Kidney tubule cell (primary cell): ENCODE measurements at regions not wholly inside any gene's neighbourhood (a gene's known extent, or its start where the extent isn't known, plus 50 kb on each side); places are given as distances from the start of the nearest gene placed in this dataset.

ENCODE experiments used
- DNase-seq: peaks from one replicate; pipeline ENCODE4 v3.0.0-alpha.2; 2018; ENCODE audit warnings: low spot score

DNA sequence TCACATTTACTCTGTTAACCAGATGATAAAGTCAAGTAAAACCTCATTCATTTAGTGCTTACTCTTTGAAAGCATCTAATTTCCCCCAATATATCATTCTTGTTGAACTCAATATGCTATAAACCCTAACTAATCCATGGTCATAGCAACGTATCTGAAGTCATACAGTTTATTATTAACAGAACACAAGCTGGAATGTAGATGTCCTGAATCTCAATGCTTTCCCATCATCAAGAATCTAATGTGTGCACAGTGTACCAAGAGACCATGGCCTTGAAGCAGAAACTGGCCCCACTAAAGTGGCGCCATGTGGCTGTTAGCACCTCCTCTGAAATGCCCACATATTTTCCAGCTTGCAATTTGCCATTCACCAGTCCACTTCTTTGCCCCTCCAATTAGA lies 245.8 kb downstream of the SOX9 start:
- DNase-seq: peak; percentile 59

DNA sequence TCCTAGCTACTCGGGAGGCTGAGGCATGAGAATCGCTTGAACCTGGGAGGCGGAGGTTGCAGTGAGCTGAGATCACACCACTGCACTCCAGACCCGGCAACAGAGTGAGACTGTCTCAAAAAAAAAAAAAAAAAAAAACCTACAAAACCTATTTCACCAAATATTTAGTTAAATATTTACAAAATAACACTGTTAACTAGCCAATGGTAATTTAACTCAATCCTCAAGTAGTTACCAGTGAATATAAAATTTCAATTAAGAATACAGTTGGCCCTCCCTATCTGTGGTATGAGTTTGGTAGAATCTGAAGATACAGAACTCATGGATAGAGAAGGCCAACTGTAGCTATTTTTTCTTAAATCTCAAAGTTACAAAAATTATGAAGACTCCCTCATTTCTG lies 247.4 kb downstream of the SOX9 start:
- DNase-seq: no peak

DNA sequence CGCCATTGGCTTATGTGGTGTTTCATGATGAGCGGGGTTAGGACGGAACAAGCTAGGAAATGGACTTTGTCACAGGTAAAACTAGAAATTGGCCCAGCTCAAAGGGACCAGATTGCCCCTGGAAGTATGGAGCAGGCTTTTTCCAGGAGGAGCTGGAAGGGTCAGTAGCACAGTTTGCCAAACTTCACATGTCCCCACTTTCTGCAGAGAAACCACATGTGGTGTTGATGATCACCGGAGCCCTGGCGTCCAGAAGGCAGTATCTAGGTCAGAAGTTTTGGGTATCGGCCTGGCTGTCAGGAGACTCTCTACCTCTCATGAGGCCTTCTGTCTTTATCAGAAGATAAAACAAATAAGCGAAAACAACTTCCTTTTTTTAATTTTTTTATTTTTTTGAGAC lies 248.5 kb downstream of the SOX9 start:
- no peak for DNase-seq

DNA sequence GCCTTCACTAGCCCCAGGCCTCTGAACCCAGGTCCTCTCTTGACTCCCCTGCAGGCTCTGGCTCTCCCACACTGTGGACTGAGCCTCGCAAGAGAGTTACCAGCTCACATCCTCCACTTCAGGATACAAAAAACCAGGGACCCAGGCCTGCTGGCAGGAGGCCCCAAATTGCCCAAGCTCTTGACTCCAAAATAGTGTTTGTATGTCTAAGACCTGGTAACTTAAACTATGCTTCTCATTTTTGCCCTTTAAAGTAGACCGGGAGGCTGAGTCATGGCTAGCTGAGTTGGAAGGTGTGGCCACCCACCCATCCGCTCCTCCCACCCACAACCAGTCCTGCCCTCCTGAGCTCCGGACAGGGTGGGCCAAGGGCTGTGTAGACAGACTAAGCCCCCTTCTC lies 250.0 kb downstream of the SOX9 start:
- peak; percentile 52 for DNase-seq

DNA sequence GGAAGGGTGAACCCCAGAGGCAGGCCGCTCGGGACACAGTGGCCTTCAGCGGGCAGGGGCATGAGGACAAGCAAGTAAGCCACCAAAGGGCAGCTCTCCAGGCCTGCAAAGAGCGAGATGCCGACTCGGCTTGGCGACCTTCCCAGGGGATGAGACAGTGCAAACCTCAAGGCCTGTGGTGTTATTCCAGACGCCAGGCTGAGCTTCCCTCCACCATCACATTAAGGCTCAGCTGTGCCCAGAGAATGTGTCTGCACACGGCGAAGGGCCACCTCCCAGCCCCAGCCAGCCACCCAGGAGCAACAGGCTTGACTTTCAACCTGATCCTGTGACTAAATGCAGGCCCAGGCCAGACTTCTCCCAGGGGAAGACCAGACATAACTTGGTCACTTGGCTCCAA lies 251.4 kb downstream of the SOX9 start:
- DNase-seq: peak; percentile 45

DNA sequence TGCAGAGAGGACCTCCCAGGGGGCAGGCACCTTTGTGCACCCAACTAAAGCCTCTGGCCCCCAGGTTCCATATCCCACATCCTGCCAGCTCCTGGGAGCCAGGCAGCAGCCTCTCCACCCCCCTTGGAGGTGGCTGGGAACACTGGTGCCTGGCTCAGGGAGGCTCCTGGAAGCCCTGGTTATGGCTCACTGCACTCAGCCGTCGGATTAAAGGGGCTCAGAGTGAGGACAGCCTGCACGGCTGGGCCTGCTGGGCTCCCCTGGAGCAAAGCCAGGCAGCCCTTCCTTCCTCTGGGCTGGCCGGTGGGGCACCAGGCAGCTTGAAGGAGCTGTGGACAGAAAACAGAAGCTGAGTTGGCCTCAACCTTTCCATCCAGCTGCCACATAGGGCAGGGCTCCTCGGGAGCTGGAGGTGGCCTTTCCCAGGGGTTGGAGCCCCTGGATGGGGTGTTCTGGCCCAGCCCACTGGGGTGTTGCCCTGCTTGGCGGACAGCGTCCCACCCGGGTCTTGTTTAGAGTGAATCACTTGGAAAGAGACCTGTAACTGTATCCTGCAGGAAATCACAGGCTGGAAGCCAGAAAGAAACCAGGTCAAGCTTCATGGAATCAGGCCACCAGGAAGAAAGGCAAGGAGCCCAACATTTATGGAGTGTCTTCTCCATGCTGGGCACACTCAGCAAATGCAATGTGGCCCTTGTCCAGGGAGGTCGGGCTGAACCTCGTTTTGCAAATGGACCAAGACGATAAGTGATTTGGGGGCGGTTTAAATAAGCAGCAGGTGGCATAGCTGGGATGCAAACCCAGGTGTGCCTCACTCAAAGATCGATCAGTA lies 253.3 kb downstream of the SOX9 start:
- peak; percentile 89 for DNase-seq

DNA sequence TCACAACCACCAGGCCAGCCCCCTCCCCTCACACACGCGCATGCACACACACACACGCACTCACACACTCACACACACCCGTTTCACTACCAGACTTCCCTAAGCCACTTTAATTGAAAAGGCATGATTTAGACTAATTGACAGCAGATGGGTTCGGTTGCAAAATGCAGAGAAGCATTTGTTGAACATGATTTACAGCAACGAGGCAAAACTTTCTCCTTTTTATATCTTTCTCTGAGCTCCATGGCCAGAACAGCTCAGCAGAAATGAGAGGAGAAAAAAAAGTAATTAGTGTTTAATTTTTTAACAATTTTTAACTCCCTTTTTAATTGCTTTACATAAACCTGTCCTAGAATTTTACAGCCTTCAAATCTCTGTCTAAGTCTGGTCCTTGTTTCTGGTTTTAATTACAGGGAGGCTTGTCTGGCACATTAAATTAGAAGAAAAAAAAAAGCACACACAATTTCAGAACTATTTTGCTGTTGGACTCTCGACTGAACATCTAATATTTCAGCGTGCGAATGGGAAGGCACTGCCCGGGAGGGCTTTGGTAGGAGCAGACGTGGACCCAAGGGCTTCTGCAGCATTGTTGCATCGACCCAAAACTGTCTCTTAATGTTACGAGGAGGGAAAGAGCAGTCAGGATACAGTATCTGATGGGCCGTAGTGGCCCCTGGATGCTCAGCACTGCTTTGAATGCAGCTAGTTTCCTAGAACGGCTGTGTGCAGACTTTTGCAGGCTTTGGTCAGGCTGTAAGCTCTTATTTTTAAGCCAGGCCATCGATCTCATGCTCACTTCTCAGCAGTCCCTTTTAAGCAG lies 255.9 kb downstream of the SOX9 start:
- DNase-seq: no peak

DNA sequence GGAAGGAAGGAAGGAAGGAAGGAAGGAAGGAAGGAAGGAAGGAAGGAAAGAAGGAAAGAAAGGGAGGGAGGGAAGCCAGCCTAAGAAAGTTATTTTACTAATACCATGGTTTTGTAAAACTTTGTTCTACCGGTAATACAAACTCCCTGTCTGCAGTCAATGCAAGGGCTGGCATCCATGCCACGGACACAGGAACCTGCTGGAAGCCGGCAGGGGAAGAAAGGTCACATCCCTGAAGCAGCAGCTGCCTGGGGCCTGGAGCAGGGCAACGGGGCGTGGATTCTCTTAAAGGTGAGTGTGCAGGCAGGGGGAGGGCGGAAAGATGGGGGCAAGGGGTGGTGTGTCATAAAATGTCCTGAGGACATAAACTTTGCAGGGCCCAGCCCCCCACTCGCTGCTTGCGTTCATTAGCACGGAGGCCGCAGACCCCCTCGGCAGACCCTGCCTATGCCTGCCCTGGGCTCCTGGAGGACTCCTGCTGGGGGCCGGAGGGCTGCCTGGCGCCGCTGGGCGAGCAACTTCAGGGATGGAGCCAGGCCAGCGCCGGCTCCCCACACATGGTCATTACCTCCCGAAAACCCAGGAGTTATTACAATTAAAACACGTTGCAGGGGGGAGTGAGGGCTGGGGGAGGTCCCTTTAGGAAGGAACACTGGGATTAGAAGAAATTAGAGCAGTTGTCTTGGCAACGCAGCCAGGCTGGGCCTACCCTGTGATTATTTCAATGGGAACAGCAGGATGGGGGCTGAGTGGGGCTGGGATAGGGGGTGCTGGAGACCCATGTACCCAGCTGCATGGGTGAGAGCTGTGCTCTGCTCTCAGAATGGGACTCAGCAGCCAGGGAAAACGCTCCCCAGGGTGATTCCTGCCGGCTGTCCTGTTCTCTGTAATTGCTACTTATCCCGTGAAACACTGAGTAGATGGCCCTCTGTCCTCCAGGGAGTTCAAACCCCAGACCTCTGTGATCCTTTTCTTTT lies 257.9 kb downstream of the SOX9 start:
- no peak for DNase-seq

DNA sequence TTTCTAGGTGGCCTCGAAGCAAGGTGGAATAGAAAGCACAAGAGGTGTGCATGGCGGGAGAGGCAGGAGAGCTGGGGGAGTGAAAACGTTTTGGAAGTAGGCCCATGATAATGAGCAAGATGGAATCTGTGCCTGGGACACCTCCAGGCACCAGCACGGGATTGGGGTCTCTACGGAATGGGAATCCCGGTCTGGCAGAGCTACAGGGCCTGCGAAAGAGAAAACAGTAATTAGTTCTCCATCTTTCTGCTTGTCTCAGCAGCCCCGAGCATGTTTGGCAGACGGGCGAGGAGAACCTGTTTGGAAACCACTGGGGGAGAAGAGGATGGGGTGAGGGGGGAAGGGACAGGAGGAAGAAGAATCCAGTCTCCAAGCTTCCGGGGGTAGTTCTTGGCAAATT lies 258.7 kb downstream of the SOX9 start:
- DNase-seq: no peak

DNA sequence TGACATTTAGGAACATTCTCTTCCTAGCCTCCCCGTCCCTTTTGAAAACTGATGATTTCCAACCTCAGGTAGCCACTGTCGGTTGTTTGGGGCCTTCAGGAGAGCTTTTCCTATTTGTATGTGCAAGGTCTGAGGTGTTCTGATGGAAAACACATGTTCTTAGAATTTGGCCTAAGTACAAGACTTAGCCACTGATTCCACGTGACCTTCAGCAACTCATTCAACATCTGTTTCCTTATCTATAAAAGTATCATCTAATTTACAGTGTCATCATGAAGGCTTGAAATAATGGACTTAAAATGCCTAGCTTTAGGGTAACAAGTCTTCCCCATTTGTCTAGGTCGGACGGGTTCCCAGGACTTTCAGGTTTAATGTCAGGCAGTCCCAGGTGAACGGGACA lies 259.3 kb downstream of the SOX9 start:
- no peak for DNase-seq

DNA sequence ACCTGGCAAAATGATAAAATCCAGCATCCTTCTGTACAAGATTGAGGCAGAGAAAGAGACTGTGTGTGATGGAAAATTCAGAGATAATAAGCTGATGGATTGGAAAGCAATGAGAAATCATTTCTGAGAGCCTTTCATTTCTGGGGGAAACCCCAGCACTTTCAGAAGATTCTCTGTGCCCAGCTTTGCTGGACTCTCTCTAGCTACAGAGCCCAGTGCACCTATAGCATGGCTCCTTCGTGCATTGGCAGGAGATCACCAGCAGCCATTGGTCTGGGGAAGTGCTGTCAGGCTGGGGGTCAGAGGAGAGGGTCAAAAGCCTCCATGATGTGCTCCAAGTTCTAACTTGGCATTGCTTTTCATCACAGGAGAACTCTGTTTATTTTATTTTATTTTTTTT lies 259.9 kb downstream of the SOX9 start:
- DNase-seq: no peak

DNA sequence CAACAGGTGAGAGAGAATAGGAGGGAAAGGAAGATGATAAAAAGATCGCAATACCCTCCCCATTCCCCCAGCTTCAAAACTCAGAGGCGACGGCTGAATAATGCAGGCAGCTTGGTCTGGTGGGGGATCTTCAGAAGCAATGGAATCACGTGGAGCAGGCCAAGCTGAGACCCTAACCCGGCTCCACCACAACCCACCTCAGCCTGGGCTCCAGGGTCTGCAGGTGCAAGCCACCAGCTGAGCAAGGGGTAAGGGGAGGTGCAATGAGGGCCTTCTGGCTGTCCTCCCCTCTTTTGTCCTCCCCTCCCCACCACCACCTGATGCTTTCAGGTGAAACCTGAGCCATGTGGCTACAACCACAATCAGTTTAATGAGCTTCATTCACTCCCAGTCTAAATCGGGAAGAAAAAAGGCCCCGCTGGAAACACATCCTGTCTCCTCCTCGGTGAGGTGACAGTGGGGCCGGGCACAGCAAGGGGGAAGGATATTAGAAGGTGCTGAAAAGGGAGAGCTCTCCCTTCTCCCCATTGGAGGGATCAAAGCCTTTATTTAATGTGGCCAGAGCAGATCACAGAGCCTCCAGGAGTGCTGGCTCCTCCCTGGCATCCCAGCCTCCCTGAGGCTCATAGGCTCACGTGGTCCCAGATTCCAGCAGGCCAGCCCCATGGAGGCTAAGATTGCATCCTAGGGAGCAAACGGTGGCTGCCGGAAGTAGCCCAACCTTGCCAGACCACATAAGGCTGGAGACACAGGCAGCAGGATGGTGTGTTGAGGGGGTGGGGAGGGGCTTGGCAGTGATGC lies 261.0 kb downstream of the SOX9 start:
- DNase-seq: no peak

DNA sequence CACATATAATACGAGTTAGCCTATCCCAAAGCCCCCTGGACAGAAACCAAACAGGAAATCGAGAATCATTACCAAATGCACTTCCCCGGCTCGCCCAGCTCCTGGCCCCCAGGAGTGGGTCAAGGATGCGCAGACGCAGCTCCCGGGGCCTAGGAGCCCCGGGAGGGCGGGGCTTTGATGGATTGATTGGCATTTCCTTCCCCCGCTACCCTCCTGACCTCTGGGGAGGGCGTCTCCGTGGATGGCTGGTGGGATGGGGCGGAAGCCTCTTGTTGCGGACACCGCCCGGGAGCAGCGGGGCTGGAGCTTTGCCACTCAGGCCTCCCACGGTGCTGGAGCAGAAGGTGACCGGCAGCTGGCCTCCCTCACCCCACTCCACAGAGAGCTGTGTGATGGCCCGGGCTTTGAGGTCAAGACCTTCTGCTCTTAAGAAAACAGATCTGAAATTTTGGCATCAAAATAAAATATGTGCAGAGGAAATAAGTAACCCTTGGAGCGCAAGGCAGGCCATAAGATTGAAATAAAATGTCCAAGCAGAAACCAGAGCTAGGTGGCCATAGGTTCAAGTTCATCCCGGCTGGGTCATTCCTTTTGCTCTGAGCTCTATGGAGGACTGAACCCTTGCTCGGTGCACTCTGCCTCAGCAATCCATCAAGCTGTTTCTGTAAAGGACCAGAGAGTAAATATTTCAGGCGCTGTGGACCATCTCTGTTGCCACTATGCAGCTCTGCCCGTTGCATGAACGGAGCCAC lies 262.3 kb downstream of the SOX9 start:
- DNase-seq: no peak

DNA sequence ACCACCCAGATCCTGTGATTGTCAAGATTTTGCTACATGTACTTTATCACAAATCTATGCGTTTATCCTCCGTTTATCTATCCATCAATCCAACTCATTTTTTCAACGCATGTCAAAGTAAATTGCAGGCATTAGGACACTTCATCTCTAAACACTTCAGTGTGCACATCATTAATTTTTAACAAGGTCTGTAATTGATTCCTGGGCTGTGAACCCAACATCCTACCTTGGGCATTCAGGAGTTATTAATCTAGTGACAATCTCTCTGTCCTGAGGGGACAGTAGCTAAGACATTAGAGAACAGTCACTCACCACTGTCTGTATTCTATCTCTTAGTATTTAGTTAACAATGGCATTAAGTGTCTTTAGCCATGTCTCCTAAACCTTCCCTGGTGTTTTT lies 264.7 kb downstream of the SOX9 start:
- DNase-seq: peak; percentile 76

DNA sequence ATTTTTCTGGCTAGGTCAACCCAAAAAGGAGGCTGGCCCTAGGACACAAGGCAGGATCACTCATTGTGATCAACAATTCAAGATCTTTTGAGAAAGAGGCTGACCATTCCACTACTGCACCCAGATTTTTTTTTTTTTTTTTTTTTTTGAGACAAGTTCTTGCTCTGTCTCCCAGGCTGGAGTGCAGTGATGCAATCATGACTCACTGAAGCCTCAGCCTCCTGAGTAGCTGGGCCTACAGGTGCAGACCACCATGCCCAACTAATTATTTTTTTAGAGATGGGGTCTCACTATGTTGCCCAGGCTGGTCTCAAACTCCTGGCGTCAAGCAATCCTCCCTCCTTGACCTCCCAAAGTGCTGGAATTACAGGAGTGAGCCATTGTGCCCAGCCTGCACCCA lies 265.4 kb downstream of the SOX9 start:
- DNase-seq: peak; percentile 74

DNA sequence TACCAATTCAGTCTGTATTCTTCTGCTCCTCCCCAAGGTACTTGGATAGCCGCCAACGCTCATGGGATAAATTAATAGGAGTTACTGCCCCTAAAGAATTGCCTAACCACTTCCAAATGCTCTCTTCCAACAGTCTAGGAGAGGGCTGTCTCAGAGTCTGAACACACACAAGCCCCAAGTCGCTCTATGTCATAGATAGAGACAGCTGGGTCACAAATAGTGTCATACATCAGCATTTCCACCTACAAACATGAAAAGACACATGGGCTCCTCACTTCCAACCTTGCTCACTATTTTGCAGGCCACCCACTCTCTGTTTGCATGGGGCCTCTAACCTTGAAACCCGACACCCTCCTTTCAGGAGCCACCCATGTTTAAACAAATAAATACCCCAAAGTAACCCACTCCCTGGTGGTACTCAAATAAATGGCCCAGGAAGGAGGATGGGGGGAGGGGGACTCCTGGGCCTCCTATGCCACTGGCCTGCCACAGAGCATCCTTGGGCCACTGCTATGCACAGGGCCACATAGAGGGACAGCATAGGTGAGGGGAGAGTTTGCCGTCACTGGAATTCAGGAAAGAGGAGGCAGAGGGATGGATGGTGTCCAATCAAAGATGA lies 265.9 kb downstream of the SOX9 start:
- DNase-seq: no peak

DNA sequence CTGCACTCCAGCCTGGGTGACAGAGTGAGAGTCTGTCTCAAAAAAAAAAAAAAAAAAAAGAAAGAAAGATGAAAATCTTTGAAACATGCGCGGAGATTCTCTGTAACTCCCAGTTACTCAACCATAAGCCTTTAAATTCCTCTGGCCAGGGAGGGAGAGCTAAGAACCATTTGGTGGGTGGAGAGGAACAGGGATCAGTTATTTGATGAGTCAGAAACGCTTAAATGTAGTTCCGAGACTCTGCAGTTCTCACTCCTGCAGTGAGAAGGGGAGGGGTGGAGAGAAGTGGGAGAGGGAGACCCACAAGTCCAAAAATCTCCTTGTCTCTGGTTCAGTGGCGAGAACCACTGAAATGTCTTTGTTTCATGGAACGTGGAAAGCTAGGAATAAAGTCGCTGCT lies 266.7 kb downstream of the SOX9 start:
- peak; percentile 89 for DNase-seq

DNA sequence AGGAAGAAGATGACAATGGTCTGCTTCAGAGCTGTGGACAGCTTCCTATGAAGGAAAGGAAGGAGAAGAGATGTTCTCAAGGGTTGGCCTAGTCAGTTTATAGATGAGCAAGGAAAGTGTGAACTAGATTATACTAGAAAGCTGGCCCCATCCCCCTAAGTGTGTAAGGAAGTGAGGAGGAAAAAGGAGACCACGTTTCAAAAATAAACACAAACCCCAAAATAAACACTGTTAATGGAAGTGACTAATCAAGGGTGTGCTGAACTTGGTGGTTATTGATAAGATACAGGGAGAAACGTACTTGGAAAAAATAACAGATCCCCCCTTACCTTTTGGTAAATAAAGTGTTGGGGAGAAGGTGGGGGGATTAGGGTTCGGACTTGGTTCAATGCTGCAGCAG lies 267.1 kb downstream of the SOX9 start:
- no peak for DNase-seq

DNA sequence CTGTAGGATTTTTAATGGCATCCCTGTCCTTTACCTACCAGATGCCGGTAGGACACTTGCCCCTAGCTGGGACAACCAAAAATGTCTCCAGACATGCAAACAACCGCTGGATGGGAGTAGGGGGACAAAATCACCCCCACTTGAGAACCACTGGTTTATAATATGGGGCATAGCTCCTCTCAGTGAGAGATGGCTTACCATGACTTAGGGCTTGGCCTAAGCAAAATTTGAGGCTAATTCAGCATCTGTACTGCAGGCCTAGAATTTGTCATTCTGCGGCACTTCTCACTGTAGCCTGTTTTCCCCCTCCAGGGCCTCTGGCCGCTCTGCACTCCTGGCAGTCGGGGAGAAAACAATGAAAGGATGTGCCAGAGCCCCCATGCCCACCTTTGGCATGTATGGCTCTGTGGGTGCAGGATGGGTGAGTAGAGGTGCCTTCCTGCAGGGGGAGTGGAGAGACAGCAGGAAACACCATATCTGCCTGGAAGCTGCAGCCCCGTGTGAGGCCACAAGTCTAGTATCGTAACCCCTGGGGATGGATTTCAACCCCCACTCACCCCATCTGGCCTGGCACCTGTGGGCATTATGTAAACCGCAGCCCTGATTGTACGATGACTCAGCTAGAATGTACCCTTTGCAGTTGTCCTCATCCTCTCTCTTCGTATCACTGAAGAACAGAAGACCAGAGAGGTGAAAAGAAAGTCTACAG lies 268.1 kb downstream of the SOX9 start:
- DNase-seq: peak; percentile 77
